IMR-90 (cell line): ENCODE measurements at regions not wholly inside any gene's neighbourhood (a gene's known extent, or its start where the extent isn't known, plus 50 kb on each side); places are given as distances from the start of the nearest gene placed in this dataset.

ENCODE experiments used
- ATAC-seq: fragments of 200-7000 bp; cut with Tn5 transposase; 2 replicates; pipeline ENCODE4 v1.9.1; 2020; ENCODE audit warnings: low read depth, mild to moderate bottlenecking, moderate library complexity
- BruUV-seq: library from RNA; stranded (reverse); fragments of 400-500 nt; replicated peaks from 2 replicates; lab custom pipeline; 2021; lab: Mats Ljungman, UMichigan
- CTCF ChIA-PET: fragments of 300-600 bp; formaldehyde crosslinking; extraction: SDS; loops from one replicate; lab custom pipeline; 2021; ENCODE audit warnings: antibody characterized with exemption; lab: Yijun Ruan, JAX
- POLR2A ChIA-PET: fragments of 300-600 bp; sonication (Branson Sonifier 250); formaldehyde crosslinking; loops from one replicate; lab custom pipeline; 2022; ENCODE audit warnings: antibody characterized with exemption; ENCODE audit not compliant: unreplicated experiment; lab: Charles Lee
- DNase-seq: peaks from one replicate; pipeline ENCODE4 v3.0.0; 2013
- H2AFZ ChIP-seq: replicated peaks from 2 replicates; pipeline ENCODE3; 2013; ENCODE audit warnings: low read length, mild to moderate bottlenecking; ENCODE audit not compliant: poor library complexity
- H2AK5ac ChIP-seq: 2 replicates; pipeline ENCODE4 v1.6.1; 2013; ENCODE audit warnings: low read depth, low read length, inconsistent platforms
- H2AK9ac ChIP-seq: replicated peaks from 2 replicates; pipeline ENCODE3; 2013; ENCODE audit warnings: mild to moderate bottlenecking, low read depth, low read length, moderate library complexity; ENCODE audit not compliant: poor library complexity
- H2BK120ac ChIP-seq: 2 replicates; pipeline ENCODE4 v1.6.1; 2013; ENCODE audit warnings: low read depth, low read length, inconsistent platforms
- H2BK15ac ChIP-seq: 3 replicates; pipeline ENCODE4 v1.6.1; 2013; ENCODE audit warnings: low read depth, low read length, inconsistent platforms
- H2BK20ac ChIP-seq: 2 replicates; pipeline ENCODE4 v1.6.1; 2013; ENCODE audit warnings: low read depth, mild to moderate bottlenecking, inconsistent platforms, low read length, moderate library complexity
- H2BK5ac ChIP-seq: 2 replicates; pipeline ENCODE4 v1.6.1; 2013; ENCODE audit warnings: mild to moderate bottlenecking, low read depth, low read length, inconsistent platforms; ENCODE audit not compliant: poor library complexity, severe bottlenecking
- H3K14ac ChIP-seq: replicated peaks from 2 replicates; pipeline ENCODE4 v1.6.1; 2013; ENCODE audit warnings: low read depth, low read length, inconsistent platforms
- H3K18ac ChIP-seq: 2 replicates; pipeline ENCODE4 v1.6.1; 2013; ENCODE audit warnings: low read depth, low read length, control low read depth
- H3K23ac ChIP-seq: 2 replicates; pipeline ENCODE4 v1.6.1; 2013; ENCODE audit warnings: low read depth, low read length, inconsistent platforms
- H3K27ac ChIP-seq: 2 replicates; pipeline ENCODE4 v1.5.1; 2013; ENCODE audit warnings: mild to moderate bottlenecking, control low read depth, low read length; ENCODE audit not compliant: insufficient read depth
- H3K27me3 ChIP-seq: 2 replicates; pipeline ENCODE4 v1.6.1; 2013; ENCODE audit warnings: low read length; ENCODE audit not compliant: control insufficient read depth, insufficient read depth
- H3K36me3 ChIP-seq: 2 replicates; pipeline ENCODE4 v1.6.1; 2013; ENCODE audit warnings: low read length, mixed read lengths; ENCODE audit not compliant: control insufficient read depth, insufficient read depth
- H3K4ac ChIP-seq: 2 replicates; pipeline ENCODE4 v1.6.1; 2013; ENCODE audit warnings: low read depth, low read length, inconsistent platforms
- H3K4me1 ChIP-seq: 2 replicates; pipeline ENCODE4 v1.6.1; 2013; ENCODE audit warnings: low read length, mixed read lengths; ENCODE audit not compliant: control insufficient read depth, insufficient read depth
- H3K4me2 ChIP-seq: 2 replicates; pipeline ENCODE4 v1.6.1; 2013; ENCODE audit warnings: low read depth, mild to moderate bottlenecking, control low read depth, low read length, moderate library complexity
- H3K4me3 ChIP-seq: 2 replicates; pipeline ENCODE4 v1.5.1; 2013; ENCODE audit warnings: low read depth, mild to moderate bottlenecking, control low read depth, low read length, moderate library complexity; ENCODE audit not compliant: insufficient read depth
- H3K56ac ChIP-seq: 2 replicates; pipeline ENCODE4 v1.6.1; 2013; ENCODE audit warnings: low read length, inconsistent platforms; ENCODE audit not compliant: insufficient read depth; ENCODE audit errors: extremely low read depth
- H3K79me1 ChIP-seq, 2 experiments: 2 replicates each; pipeline ENCODE4 v1.6.1; 2013; ENCODE audit warnings: low read length in 2 of 2, inconsistent platforms in 1 of 2, low read depth in 1 of 2
- H3K9ac ChIP-seq: 2 replicates; pipeline ENCODE4 v1.6.1; 2013; ENCODE audit warnings: low read depth, low read length, control low read depth
- H3K9me1 ChIP-seq: 2 replicates; pipeline ENCODE4 v1.6.1; 2013; ENCODE audit warnings: low read length, inconsistent platforms; ENCODE audit not compliant: insufficient read depth
- H3K9me3 ChIP-seq: 2 replicates; pipeline ENCODE4 v1.6.1; 2013; ENCODE audit warnings: low read length; ENCODE audit not compliant: control insufficient read depth, insufficient read depth
- H4K20me1 ChIP-seq: 2 replicates; pipeline ENCODE4 v1.6.1; 2013; ENCODE audit warnings: low read length, inconsistent platforms; ENCODE audit not compliant: insufficient read depth
- H4K5ac ChIP-seq: 2 replicates; pipeline ENCODE4 v1.6.1; 2013; ENCODE audit warnings: mild to moderate bottlenecking, low read depth, low read length, control low read depth
- H4K8ac ChIP-seq, 2 experiments: 2 replicates each; pipeline ENCODE4 v1.6.1; 2013; ENCODE audit warnings: low read depth in 2 of 2, low read length in 2 of 2, control low read depth in 1 of 2, inconsistent platforms in 1 of 2
- H4K91ac ChIP-seq: 2 replicates; pipeline ENCODE4 v1.6.1; 2013; ENCODE audit warnings: low read depth, low read length, inconsistent platforms; ENCODE audit not compliant: insufficient read depth
- CEBPB ChIP-seq: IDR thresholded peaks from 2 replicates; pipeline ENCODE4 v1.6.1; 2012; ENCODE audit warnings: low read depth, low read length, improper control_type of control experiment
- CHD1 ChIP-seq: IDR thresholded peaks from 2 replicates; pipeline ENCODE4 v1.6.1; 2012; ENCODE audit warnings: low read depth, low read length, improper control_type of control experiment
- CTCF ChIP-seq: conservative IDR thresholded peaks from 2 replicates; pipeline ENCODE4 v1.5.1; 2012; ENCODE audit warnings: mild to moderate bottlenecking, low read depth, low read length, improper control_type of control experiment
- ELK1 ChIP-seq: fragments of 150-350 bp; IDR thresholded peaks from 2 replicates; pipeline ENCODE4 v1.6.1; 2016; ENCODE audit warnings: low read depth, mild to moderate bottlenecking, low read length, moderate library complexity, borderline replicate concordance
- FOS ChIP-seq: fragments of 150-350 bp; IDR thresholded peaks from 2 replicates; pipeline ENCODE4 v1.6.1; 2016; ENCODE audit warnings: low read depth, low read length
- MAFK ChIP-seq: IDR thresholded peaks from 2 replicates; pipeline ENCODE4 v1.6.1; 2012; ENCODE audit warnings: low read depth, low read length, improper control_type of control experiment
- MAZ ChIP-seq: IDR thresholded peaks from 2 replicates; pipeline ENCODE4 v1.6.1; 2012; ENCODE audit warnings: low read depth, mild to moderate bottlenecking, low read length, improper control_type of control experiment, moderate library complexity, borderline replicate concordance
- NFE2L2 ChIP-seq: fragments of 150-350 bp; IDR thresholded peaks from 2 replicates; pipeline ENCODE4 v1.6.1; 2016; ENCODE audit warnings: low read depth, mild to moderate bottlenecking, low read length
- POLR2A ChIP-seq: IDR thresholded peaks from 2 replicates; pipeline ENCODE4 v1.6.1; 2012; ENCODE audit warnings: mild to moderate bottlenecking, low read depth, low read length
- RAD21 ChIP-seq: IDR thresholded peaks from 2 replicates; pipeline ENCODE4 v1.6.1; 2012; ENCODE audit warnings: low read length, improper control_type of control experiment
- RFX5 ChIP-seq: IDR thresholded peaks from 2 replicates; pipeline ENCODE4 v1.8.0; 2012; ENCODE audit warnings: low read depth, mild to moderate bottlenecking, low read length, moderate library complexity
- SMC3 ChIP-seq: fragments of 150-350 bp; IDR thresholded peaks from 2 replicates; pipeline ENCODE4 v1.6.1; 2016; ENCODE audit warnings: low read depth, mild to moderate bottlenecking, antibody characterized with exemption, low read length, moderate library complexity
- USF2 ChIP-seq: fragments of 150-350 bp; IDR thresholded peaks from 2 replicates; pipeline ENCODE4 v1.6.1; 2017; ENCODE audit warnings: mild to moderate bottlenecking, antibody characterized with exemption, low read length, low read depth
- WGBS, 2 experiments: methylation state at CpG; one replicate each; pipeline versions ENCODE4 v1.1.5 to v1.1.7; 2013; ENCODE audit warnings: missing lambda C conversion rate in 2 of 2; ENCODE audit not compliant: insufficient read length in 1 of 2; ENCODE audit errors: extremely low coverage in 2 of 2; 5-methylcytosine and 5-hydroxymethylcytosine counted together
- dilution Hi-C: fragments of 300-500 bp; cut with HindIII; formaldehyde crosslinking; loops from one replicate; pipeline ENCODE4 v1.14.3; 2018; ENCODE audit warnings: low sequenced_read_pairs; ENCODE audit not compliant: unreplicated experiment
- in situ Hi-C: fragments of 300-500 bp; cut with MboI; formaldehyde crosslinking; loops from 3 replicates; pipeline ENCODE4 v1.14.3; 2019; ENCODE audit warnings: low sequenced_read_pairs, inconsistent platforms, mixed read lengths
- intact Hi-C: fragments of 100-400 bp; cut with micrococcal nuclease; formaldehyde crosslinking; loops from 2 replicates; pipeline ENCODE4 v1.10.0; 2022

GRCh38 chr3:102718651-102719050 is 283.8 kb downstream of the ZPLD1 start:
- Histone ChIP-seq H3K56ac (no peak overlapping the region), H2BK120ac (no peak overlapping the region), H2AK5ac (no peak overlapping the region), H2BK20ac (no peak overlapping the region), H3K27me3 (no peaks in the 10 kb centered on the region), H4K5ac (no peak overlapping the region), H3K14ac (no peak overlapping the region), H3K4me1 (no peaks in the 10 kb centered on the region), H3K79me1 (no peaks in the 10 kb centered on the region), H2BK5ac (no peak overlapping the region), H3K18ac (no peak overlapping the region), H2AK9ac (no peak overlapping the region), H3K36me3 (no peaks in the 10 kb centered on the region), H3K9me3 (no peaks in the 10 kb centered on the region), H3K9ac (no peak overlapping the region), H3K23ac (no peak overlapping the region), H3K27ac (no peak overlapping the region), H2AFZ (no peak overlapping the region), H4K91ac (no peak overlapping the region), H2BK15ac (no peak overlapping the region), H4K8ac (no peak overlapping the region), H3K9me1 (no peaks in the 10 kb centered on the region), H3K4me3 (no peak overlapping the region), H3K4ac (no peak overlapping the region), H4K20me1 (no peaks in the 10 kb centered on the region), H3K4me2 (no peak overlapping the region)
- intact Hi-C loops, result no loop called here
- dilution Hi-C loops, result no loop called here
- no CpG with 5 or more reads among the region's 2 CpGs for WGBS, 2 experiments
- TF ChIP-seq ELK1 (no peak), POLR2A (no peak), RFX5 (no peak), CTCF (no peak), CHD1 (no peak), SMC3 (no peak), NFE2L2 (no peak), FOS (no peak), CEBPB (no peak), RAD21 (no peak), USF2 (no peak), MAZ (no peak), MAFK (no peak)
- ATAC-seq (no peak), DNase-seq (no peak)
- CTCF ChIA-PET, result interaction anchor here (1.2 kb wide), 1 partner anchor 11 kb away, joined by 3 read pairs; no protein-coding TSS in a partner anchor
- BruUV-seq, result no TSS peak
- POLR2A ChIA-PET, result no interaction called here
- in situ Hi-C loops, result no loop called here
